Endodermal cell (in vitro differentiated cells): ENCODE measurements at regions not wholly inside any gene's neighbourhood (a gene's known extent, or its start where the extent isn't known, plus 50 kb on each side); places are given as distances from the start of the nearest gene placed in this dataset.
"Not testable (repeated sequence)": the region's sequence is repeated elsewhere in the genome, so short reads cannot be mapped to it uniquely, and the experiment has no call there.

Experiments used
- DNase-seq: peaks from one replicate; pipeline ENCODE4 v3.0.0-alpha.2; 2017
- H3K27ac ChIP-seq: 2 replicates; pipeline ENCODE4 v1.5.1; 2013; ENCODE audit warnings: mild to moderate bottlenecking, low read depth, low read length, moderate library complexity
- H3K27me3 ChIP-seq: 2 replicates; pipeline ENCODE4 v1.6.1; 2013; ENCODE audit warnings: mild to moderate bottlenecking, low read length, moderate library complexity; ENCODE audit not compliant: insufficient read depth, control insufficient read depth, poor library complexity, severe bottlenecking
- H3K36me3 ChIP-seq: 2 replicates; pipeline ENCODE4 v1.7.0; 2013; ENCODE audit warnings: mild to moderate bottlenecking, low read length, moderate library complexity; ENCODE audit not compliant: control insufficient read depth, insufficient read depth
- H3K4me1 ChIP-seq: one replicate; pipeline ENCODE4 v1.7.0; 2013; ENCODE audit warnings: low read length; ENCODE audit not compliant: control insufficient read depth, insufficient read depth
- H3K4me3 ChIP-seq: 2 replicates; pipeline ENCODE4 v1.5.1; 2013; ENCODE audit warnings: mild to moderate bottlenecking, low read length, moderate library complexity
- H3K9ac ChIP-seq: 2 replicates; pipeline ENCODE4 v1.6.1; 2013; ENCODE audit warnings: mild to moderate bottlenecking, low read length, moderate library complexity; ENCODE audit not compliant: poor library complexity, severe bottlenecking; ENCODE audit errors: extremely low read depth
- H3K9me3 ChIP-seq: 2 replicates; pipeline ENCODE4 v1.6.1; 2013; ENCODE audit warnings: mild to moderate bottlenecking, low read length, moderate library complexity; ENCODE audit not compliant: control insufficient read depth
- H3K27ac Mint-ChIP-seq: 2 replicates; pipeline ENCODE4 v1.8.0; 2020; ENCODE audit warnings: mixed read lengths
- H3K27me3 Mint-ChIP-seq: 2 replicates; pipeline ENCODE4 v1.8.0; 2021; ENCODE audit warnings: mild to moderate bottlenecking, mixed read lengths; ENCODE audit not compliant: insufficient read depth
- H3K36me3 Mint-ChIP-seq: 2 replicates; pipeline ENCODE4 v1.8.0; 2020; ENCODE audit warnings: low read depth, mixed read lengths
- H3K4me1 Mint-ChIP-seq: 2 replicates; pipeline ENCODE4 v1.8.0; 2020; ENCODE audit warnings: mixed read lengths
- H3K4me3 Mint-ChIP-seq: 2 replicates; pipeline ENCODE4 v1.8.0; 2020; ENCODE audit warnings: mild to moderate bottlenecking, moderate library complexity, mixed read lengths
- H3K9me3 Mint-ChIP-seq: 2 replicates; pipeline ENCODE4 v1.8.0; 2020; ENCODE audit warnings: mild to moderate bottlenecking, mixed read lengths
- whole genome bisulfite sequencing, 2 experiments: methylation state at CpG; one replicate each; pipeline versions ENCODE4 v1.1.5 to v1.1.7; 2013; ENCODE audit warnings: missing lambda C conversion rate in 2 of 2, mixed read lengths in 1 of 2; ENCODE audit not compliant: insufficient coverage in 1 of 2, insufficient read length in 1 of 2; 5-methylcytosine and 5-hydroxymethylcytosine counted together
- TF ChIP-seq, protein P1 (sequence below): fragments of 200-600 bp; sonication (generic); conservative IDR thresholded peaks from 2 replicates; pipeline ENCODE4 v1.5.0; 2021; ENCODE audit warnings: antibody characterized with exemption, mild to moderate bottlenecking

DNA sequence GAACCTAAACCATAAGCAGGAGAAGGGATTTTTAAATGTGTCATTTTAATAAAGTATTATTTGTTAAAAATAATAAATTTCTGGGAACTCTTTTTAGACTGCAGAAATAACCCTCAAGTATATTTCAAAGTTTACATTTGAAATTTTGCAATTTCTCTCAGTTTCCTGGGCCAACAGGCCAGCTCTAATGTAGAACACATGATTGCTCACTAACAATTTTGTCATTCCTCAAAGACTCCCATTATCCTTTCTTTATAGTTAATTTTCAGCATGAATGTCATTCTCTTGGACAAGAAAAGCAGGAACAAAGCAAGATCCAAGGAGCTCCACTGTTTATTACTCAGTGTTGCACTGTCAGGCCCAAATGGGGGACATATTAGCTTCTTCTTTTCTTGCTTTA lies 119.4 kb upstream of the VANGL1 start:
- no peaks in the 10 kb centered on the region for H3K27me3 Mint-ChIP-seq
- no peak overlapping the region for H3K27ac Mint-ChIP-seq
- Histone ChIP-seq H3K36me3 (no peaks in the 10 kb centered on the region), H3K4me1 (no peaks in the 10 kb centered on the region), H3K27me3 (no peaks in the 10 kb centered on the region), H3K9me3 (peaks cover 15% of the 10 kb centered on the region), H3K27ac (no peak overlapping the region), H3K9ac (no peak overlapping the region), H3K4me3 (no peak overlapping the region)
- TF ChIP-seq, protein P1, sequence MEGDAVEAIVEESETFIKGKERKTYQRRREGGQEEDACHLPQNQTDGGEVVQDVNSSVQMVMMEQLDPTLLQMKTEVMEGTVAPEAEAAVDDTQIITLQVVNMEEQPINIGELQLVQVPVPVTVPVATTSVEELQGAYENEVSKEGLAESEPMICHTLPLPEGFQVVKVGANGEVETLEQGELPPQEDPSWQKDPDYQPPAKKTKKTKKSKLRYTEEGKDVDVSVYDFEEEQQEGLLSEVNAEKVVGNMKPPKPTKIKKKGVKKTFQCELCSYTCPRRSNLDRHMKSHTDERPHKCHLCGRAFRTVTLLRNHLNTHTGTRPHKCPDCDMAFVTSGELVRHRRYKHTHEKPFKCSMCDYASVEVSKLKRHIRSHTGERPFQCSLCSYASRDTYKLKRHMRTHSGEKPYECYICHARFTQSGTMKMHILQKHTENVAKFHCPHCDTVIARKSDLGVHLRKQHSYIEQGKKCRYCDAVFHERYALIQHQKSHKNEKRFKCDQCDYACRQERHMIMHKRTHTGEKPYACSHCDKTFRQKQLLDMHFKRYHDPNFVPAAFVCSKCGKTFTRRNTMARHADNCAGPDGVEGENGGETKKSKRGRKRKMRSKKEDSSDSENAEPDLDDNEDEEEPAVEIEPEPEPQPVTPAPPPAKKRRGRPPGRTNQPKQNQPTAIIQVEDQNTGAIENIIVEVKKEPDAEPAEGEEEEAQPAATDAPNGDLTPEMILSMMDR, result no peak
- no peak overlapping the region for H3K4me3 Mint-ChIP-seq
- peaks cover 24% of the 10 kb centered on the region for H3K4me1 Mint-ChIP-seq
- peaks cover 16% of the 10 kb centered on the region for H3K9me3 Mint-ChIP-seq
- H3K36me3 Mint-ChIP-seq, result no peaks in the 10 kb centered on the region
- no peak for DNase-seq

DNA sequence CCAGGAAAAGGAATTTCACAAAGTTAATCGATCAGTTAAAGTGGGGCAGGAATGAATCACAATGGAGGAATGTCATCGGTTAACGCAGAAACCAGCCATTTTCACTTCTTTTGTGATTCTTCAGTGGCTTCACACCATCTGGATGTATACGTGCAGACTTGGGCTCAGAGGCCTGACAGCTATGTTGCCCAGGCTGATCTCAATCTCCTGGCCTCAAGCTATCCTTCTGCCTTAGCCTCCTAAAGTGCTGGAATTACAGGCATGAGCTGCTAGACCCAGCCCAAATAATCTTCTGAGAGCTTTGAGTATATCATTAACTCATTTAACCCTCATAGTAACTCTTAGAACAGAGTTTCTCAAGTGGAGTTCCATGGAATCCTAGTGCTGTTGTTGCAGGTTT lies 126.5 kb upstream of the VANGL1 start:
- peaks cover 8% of the 10 kb centered on the region for H3K4me1 Mint-ChIP-seq
- Histone ChIP-seq H3K4me3 (no peak overlapping the region), H3K27ac (no peak overlapping the region), H3K36me3 (no peaks in the 10 kb centered on the region), H3K9ac (no peak overlapping the region), H3K9me3 (peaks cover 19% of the 10 kb centered on the region), H3K4me1 (no peaks in the 10 kb centered on the region), H3K27me3 (no peaks in the 10 kb centered on the region)
- no peak overlapping the region for H3K27ac Mint-ChIP-seq
- WGBS, 2 experiments, result 86 to 88% methylated on average over 4 of the region's 4 CpGs
- no peaks in the 10 kb centered on the region for H3K27me3 Mint-ChIP-seq
- TF ChIP-seq, protein P1, result no peak
- peaks cover 10% of the 10 kb centered on the region for H3K9me3 Mint-ChIP-seq
- no peak overlapping the region for H3K4me3 Mint-ChIP-seq
- no peaks in the 10 kb centered on the region for H3K36me3 Mint-ChIP-seq
- DNase-seq, result no peak

DNA sequence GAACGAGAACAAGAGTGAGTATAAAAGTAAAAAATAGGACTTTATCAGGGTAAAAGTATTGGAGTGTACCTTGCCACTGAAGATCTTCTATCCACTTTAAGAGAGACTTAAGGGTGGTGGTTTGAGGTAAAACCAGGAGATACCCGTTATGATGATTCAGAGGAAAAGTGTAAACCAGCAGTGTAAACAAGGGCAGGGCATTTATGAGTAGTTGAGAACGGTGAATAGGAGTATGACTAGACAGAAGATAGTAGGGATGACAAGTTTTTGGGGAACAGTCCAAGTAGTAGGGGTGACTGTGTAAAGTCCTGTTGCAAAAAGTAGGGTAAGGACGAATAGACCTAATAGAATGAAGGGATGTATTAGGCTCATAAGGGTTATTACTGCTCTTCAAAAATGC lies 131.5 kb upstream of the VANGL1 start:
- H3K4me1 ChIP-seq, H3K36me3 ChIP-seq, DNase-seq, H3K9ac ChIP-seq, H3K27me3 Mint-ChIP-seq, H3K4me3 ChIP-seq, H3K4me3 Mint-ChIP-seq, H3K36me3 Mint-ChIP-seq, H3K27ac Mint-ChIP-seq, H3K27ac ChIP-seq, H3K27me3 ChIP-seq, H3K9me3 Mint-ChIP-seq: not testable (repeated sequence)
- 91 to 96% methylated on average over 3 to 4 of the region's 4 CpGs for WGBS, 2 experiments
- H3K9me3 ChIP-seq, result peaks cover 18% of the 10 kb centered on the region
- peaks cover 12% of the 10 kb centered on the region for H3K4me1 Mint-ChIP-seq

DNA sequence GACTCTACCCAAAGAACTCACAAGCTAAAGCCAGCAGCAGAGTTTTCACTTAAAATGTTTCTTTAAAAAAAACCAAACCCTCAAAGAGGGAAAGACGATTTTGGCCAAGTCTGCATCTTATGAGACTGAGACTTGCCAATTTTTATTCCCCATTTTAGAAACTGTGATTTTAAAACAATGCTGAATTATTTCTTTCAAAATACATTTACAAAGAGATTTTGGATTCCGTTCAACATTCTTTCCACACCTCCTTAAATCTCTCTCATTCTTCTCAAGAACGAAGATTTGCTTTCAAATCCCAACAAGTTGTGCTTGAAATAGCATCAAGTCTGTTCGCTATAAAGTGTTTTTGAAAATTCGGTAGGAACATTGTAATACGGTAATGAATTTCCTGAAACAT lies 133.9 kb upstream of the VANGL1 start:
- Histone ChIP-seq H3K4me3 (no peak overlapping the region), H3K36me3 (no peaks in the 10 kb centered on the region), H3K4me1 (peaks cover 4% of the 10 kb centered on the region), H3K27ac (no peak overlapping the region), H3K9me3 (peaks cover 21% of the 10 kb centered on the region), H3K9ac (no peak overlapping the region), H3K27me3 (no peaks in the 10 kb centered on the region)
- 97 to 100% methylated on average over 3 to 6 of the region's 6 CpGs for WGBS, 2 experiments
- no peaks in the 10 kb centered on the region for H3K27me3 Mint-ChIP-seq
- peaks cover 12% of the 10 kb centered on the region for H3K4me1 Mint-ChIP-seq
- no peaks in the 10 kb centered on the region for H3K9me3 Mint-ChIP-seq
- TF ChIP-seq, protein P1, result no peak
- H3K27ac Mint-ChIP-seq, result no peak overlapping the region
- DNase-seq, result no peak
- no peak overlapping the region for H3K4me3 Mint-ChIP-seq
- no peaks in the 10 kb centered on the region for H3K36me3 Mint-ChIP-seq
